ENCODE measurements at regions not wholly inside any gene's neighbourhood (a gene's known extent, or its start where the extent isn't known, plus 50 kb on each side); places are given as distances from the start of the nearest gene placed in this dataset.

GRCh38 chr1:5709461-5709975 lies 282.7 kb downstream of the NPHP4 start:
- DNase-seq (no peak), ATAC-seq (ENCODE audit: insufficient read depth, low read depth) (no peak)
- no peaks in the 10 kb centered on the region for H3K79me2 ChIP-seq (ENCODE audit: insufficient read depth, low read length)
- TF ChIP-seq CTCF (IDR thresholded peaks at IDR 0.05; ENCODE audit: borderline replicate concordance, extremely low read depth, low read length, poor library complexity, severe bottlenecking) (no peak), EZH2 (IDR thresholded peaks at IDR 0.05; ENCODE audit: borderline replicate concordance, low read depth, low read length, severe bottlenecking) (no peak)
- H4K20me1 ChIP-seq (ENCODE audit: insufficient read depth, low read length) = no peaks in the 10 kb centered on the region
- H3K27ac ChIP-seq (ENCODE audit: low read length) = no peak overlapping the region
- H3K36me3 ChIP-seq (ENCODE audit: insufficient read depth, low read length) = no peaks in the 10 kb centered on the region
- no peak overlapping the region for H2AFZ ChIP-seq (ENCODE audit: low read depth, low read length)
- no peak overlapping the region for H3K9ac ChIP-seq (ENCODE audit: low read depth, low read length)
- no peak overlapping the region for H3K4me2 ChIP-seq (ENCODE audit: insufficient read depth, low read length)
- no peaks in the 10 kb centered on the region for H3K4me1 ChIP-seq (ENCODE audit: insufficient read depth, low read length)
- H3K27me3 ChIP-seq (ENCODE audit: insufficient read depth, low read length, poor library complexity) = no peaks in the 10 kb centered on the region
- H3K9me3 ChIP-seq (ENCODE audit: insufficient read depth, low read length, severe bottlenecking) = no peaks in the 10 kb centered on the region
- no peak overlapping the region for H3K4me3 ChIP-seq (ENCODE audit: low read depth in 1 of 2, low read length in 2 of 2)

GRCh38 chr1:5708346-5709245 lies 283.6 kb downstream of the NPHP4 start:
- no peaks in the 10 kb centered on the region for H3K27me3 ChIP-seq (ENCODE audit: insufficient read depth, low read length, poor library complexity)
- H3K4me1 ChIP-seq (ENCODE audit: insufficient read depth, low read length) = no peaks in the 10 kb centered on the region
- H4K20me1 ChIP-seq (ENCODE audit: insufficient read depth, low read length) = no peaks in the 10 kb centered on the region
- TF ChIP-seq CTCF (IDR thresholded peaks at IDR 0.05; ENCODE audit: borderline replicate concordance, extremely low read depth, low read length, poor library complexity, severe bottlenecking) = no peak
- no peak for TF ChIP-seq EZH2 (IDR thresholded peaks at IDR 0.05; ENCODE audit: borderline replicate concordance, low read depth, low read length, severe bottlenecking)
- ATAC-seq (ENCODE audit: insufficient read depth, low read depth) = no peak
- no peak overlapping the region for H2AFZ ChIP-seq (ENCODE audit: low read depth, low read length)
- H3K36me3 ChIP-seq (ENCODE audit: insufficient read depth, low read length) = no peaks in the 10 kb centered on the region
- no peaks in the 10 kb centered on the region for H3K79me2 ChIP-seq (ENCODE audit: insufficient read depth, low read length)
- DNase-seq = no peak
- H3K4me3 ChIP-seq (ENCODE audit: low read depth in 1 of 2, low read length in 2 of 2) = no peak overlapping the region
- H3K9me3 ChIP-seq (ENCODE audit: insufficient read depth, low read length, severe bottlenecking) = no peaks in the 10 kb centered on the region
- H3K27ac ChIP-seq (ENCODE audit: low read length) = no peak overlapping the region
- no peak overlapping the region for H3K9ac ChIP-seq (ENCODE audit: low read depth, low read length)
- no peak overlapping the region for H3K4me2 ChIP-seq (ENCODE audit: insufficient read depth, low read length)

- Histone ChIP-seq H3K9ac (ENCODE audit: low read depth, low read length) (no peak overlapping the region), H3K79me2 (ENCODE audit: insufficient read depth, low read length) (no peaks in the 10 kb centered on the region), H2AFZ (ENCODE audit: low read depth, low read length) (no peak overlapping the region), H3K27ac (ENCODE audit: low read length) (no peak overlapping the region), H4K20me1 (ENCODE audit: insufficient read depth, low read length) (no peaks in the 10 kb centered on the region), H3K4me3 (ENCODE audit: low read depth in 1 of 2, low read length in 2 of 2) (no peak overlapping the region), H3K4me2 (ENCODE audit: insufficient read depth, low read length) (no peak overlapping the region), H3K9me3 (ENCODE audit: insufficient read depth, low read length, severe bottlenecking) (no peaks in the 10 kb centered on the region), H3K27me3 (ENCODE audit: insufficient read depth, low read length, poor library complexity) (no peaks in the 10 kb centered on the region), H3K36me3 (ENCODE audit: insufficient read depth, low read length) (no peaks in the 10 kb centered on the region), H3K4me1 (ENCODE audit: insufficient read depth, low read length) (no peaks in the 10 kb centered on the region)
- no peak for ATAC-seq (ENCODE audit: insufficient read depth, low read depth)
- TF ChIP-seq CTCF (IDR thresholded peaks at IDR 0.05; ENCODE audit: borderline replicate concordance, extremely low read depth, low read length, poor library complexity, severe bottlenecking) (no peak), EZH2 (IDR thresholded peaks at IDR 0.05; ENCODE audit: borderline replicate concordance, low read depth, low read length, severe bottlenecking) (no peak)
- DNase-seq = no peak
Observed at GRCh38 chr1:5707566-5708345, 284.5 kb downstream of the NPHP4 start.
